HL-60 (cell line): ENCODE measurements at regions not wholly inside any gene's neighbourhood (a gene's known extent, or its start where the extent isn't known, plus 50 kb on each side); places are given as distances from the start of the nearest gene placed in this dataset.

ENCODE experiments used
- GABPA ChIP-seq: IDR thresholded peaks from 2 replicates; pipeline ENCODE4 v1.6.1; 2012; ENCODE audit warnings: low read depth
- POLR2AphosphoS5 ChIP-seq: IDR thresholded peaks from 2 replicates; pipeline ENCODE4 v1.6.1; 2012; ENCODE audit warnings: low read depth
- SPI1 ChIP-seq: IDR thresholded peaks from 2 replicates; pipeline ENCODE4 v1.6.1; 2012; ENCODE audit warnings: low read depth, mild to moderate bottlenecking, borderline replicate concordance
- TF ChIP-seq, protein P1 (sequence below): IDR thresholded peaks from one replicate; pipeline ENCODE4 v1.5.1; 2011; ENCODE audit warnings: low read length, control low read depth, inconsistent platforms; ENCODE audit not compliant: insufficient read depth
- TF ChIP-seq, protein P2 (sequence below): IDR thresholded peaks from 2 replicates; pipeline ENCODE4 v1.6.1; 2012; ENCODE audit warnings: low read depth; ENCODE audit not compliant: insufficient replicate concordance

DNA sequence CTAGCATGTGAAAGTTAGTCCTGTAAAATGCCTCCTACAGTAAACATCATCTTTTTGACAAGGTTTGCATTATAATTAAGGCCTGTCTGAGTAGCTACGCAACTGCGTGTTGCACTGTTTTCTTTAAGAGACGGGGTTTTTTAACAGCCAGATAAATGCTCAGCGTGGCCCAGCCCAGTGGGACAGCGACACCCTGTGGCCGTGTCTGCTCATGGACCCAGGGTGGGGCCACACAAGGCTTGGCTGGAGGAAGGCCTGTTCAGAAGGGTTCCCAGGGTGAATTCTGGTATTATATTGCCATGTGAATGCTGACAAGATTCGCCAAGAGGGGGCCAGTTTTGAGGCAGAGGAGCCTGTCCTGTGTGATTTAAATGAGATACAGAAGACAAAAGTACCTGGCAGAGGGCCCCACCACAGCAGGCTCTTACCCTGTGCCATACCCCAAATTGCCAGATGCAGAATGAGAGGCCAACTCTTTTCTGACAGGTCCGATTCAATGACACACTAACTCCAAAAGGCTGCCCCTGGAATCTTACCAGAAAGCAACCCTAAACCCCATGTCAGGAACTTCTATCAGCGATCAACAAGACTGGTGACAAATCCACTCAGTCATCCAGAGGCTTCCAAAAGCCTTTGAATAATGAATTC lies 65.9 kb upstream of the IRX6 start:
- TF ChIP-seq, protein P1, sequence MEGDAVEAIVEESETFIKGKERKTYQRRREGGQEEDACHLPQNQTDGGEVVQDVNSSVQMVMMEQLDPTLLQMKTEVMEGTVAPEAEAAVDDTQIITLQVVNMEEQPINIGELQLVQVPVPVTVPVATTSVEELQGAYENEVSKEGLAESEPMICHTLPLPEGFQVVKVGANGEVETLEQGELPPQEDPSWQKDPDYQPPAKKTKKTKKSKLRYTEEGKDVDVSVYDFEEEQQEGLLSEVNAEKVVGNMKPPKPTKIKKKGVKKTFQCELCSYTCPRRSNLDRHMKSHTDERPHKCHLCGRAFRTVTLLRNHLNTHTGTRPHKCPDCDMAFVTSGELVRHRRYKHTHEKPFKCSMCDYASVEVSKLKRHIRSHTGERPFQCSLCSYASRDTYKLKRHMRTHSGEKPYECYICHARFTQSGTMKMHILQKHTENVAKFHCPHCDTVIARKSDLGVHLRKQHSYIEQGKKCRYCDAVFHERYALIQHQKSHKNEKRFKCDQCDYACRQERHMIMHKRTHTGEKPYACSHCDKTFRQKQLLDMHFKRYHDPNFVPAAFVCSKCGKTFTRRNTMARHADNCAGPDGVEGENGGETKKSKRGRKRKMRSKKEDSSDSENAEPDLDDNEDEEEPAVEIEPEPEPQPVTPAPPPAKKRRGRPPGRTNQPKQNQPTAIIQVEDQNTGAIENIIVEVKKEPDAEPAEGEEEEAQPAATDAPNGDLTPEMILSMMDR: peak; percentile 64
- TF ChIP-seq POLR2AphosphoS5: no peak
- no peak for TF ChIP-seq SPI1
- TF ChIP-seq, protein P2, sequence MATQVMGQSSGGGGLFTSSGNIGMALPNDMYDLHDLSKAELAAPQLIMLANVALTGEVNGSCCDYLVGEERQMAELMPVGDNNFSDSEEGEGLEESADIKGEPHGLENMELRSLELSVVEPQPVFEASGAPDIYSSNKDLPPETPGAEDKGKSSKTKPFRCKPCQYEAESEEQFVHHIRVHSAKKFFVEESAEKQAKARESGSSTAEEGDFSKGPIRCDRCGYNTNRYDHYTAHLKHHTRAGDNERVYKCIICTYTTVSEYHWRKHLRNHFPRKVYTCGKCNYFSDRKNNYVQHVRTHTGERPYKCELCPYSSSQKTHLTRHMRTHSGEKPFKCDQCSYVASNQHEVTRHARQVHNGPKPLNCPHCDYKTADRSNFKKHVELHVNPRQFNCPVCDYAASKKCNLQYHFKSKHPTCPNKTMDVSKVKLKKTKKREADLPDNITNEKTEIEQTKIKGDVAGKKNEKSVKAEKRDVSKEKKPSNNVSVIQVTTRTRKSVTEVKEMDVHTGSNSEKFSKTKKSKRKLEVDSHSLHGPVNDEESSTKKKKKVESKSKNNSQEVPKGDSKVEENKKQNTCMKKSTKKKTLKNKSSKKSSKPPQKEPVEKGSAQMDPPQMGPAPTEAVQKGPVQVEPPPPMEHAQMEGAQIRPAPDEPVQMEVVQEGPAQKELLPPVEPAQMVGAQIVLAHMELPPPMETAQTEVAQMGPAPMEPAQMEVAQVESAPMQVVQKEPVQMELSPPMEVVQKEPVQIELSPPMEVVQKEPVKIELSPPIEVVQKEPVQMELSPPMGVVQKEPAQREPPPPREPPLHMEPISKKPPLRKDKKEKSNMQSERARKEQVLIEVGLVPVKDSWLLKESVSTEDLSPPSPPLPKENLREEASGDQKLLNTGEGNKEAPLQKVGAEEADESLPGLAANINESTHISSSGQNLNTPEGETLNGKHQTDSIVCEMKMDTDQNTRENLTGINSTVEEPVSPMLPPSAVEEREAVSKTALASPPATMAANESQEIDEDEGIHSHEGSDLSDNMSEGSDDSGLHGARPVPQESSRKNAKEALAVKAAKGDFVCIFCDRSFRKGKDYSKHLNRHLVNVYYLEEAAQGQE: no peak
- TF ChIP-seq GABPA: no peak
